SU-DHL-6 (cell line): ENCODE measurements at regions not wholly inside any gene's neighbourhood (a gene's known extent, or its start where the extent isn't known, plus 50 kb on each side); places are given as distances from the start of the nearest gene placed in this dataset.
"Not testable (repeated sequence)": the region's sequence is repeated elsewhere in the genome, so short reads cannot be mapped to it uniquely, and the experiment has no call there.

Experiments
- H2AFZ ChIP-seq: fragments of 200-600 bp; sonication (generic); 2 replicates; pipeline ENCODE4 v1.6.1; 2014; ENCODE audit warnings: low read depth, mild to moderate bottlenecking, moderate library complexity, mixed read lengths, antibody characterized with exemption, low read length; ENCODE audit not compliant: severe bottlenecking
- H3F3A ChIP-seq: fragments of 200-600 bp; shearing (Covaris generic); 2 replicates; pipeline ENCODE4 v1.6.0; 2016; ENCODE audit warnings: antibody characterized with exemption, mild to moderate bottlenecking; ENCODE audit not compliant: insufficient read depth
- H3K27ac ChIP-seq: fragments of 200-600 bp; sonication (generic); 2 replicates; pipeline ENCODE4 v1.5.1; 2016; ENCODE audit warnings: low read depth, mild to moderate bottlenecking, low read length, moderate library complexity, mixed read lengths
- H3K27me3 ChIP-seq: fragments of 200-600 bp; sonication (generic), shearing (Covaris generic); 2 replicates; pipeline ENCODE4 v1.6.0; 2014; ENCODE audit warnings: mild to moderate bottlenecking, low read length
- H3K36me3 ChIP-seq: fragments of 200-600 bp; sonication (generic); 2 replicates; pipeline ENCODE4 v1.6.1; 2014; ENCODE audit warnings: mild to moderate bottlenecking, low read length, mixed read lengths
- H3K4me2 ChIP-seq: fragments of 300-600, 200-600 bp; shearing (Covaris generic), sonication (generic); 2 replicates; pipeline ENCODE4 v1.6.0; 2014; ENCODE audit warnings: low read length, low read depth, mild to moderate bottlenecking; ENCODE audit not compliant: poor library complexity, severe bottlenecking
- H3K4me3 ChIP-seq: fragments of 200-600 bp; sonication (generic); 2 replicates; pipeline ENCODE4 v1.5.1; 2014; ENCODE audit warnings: antibody characterized with exemption, low read length, mild to moderate bottlenecking, mixed read lengths; ENCODE audit not compliant: insufficient read depth, poor library complexity, severe bottlenecking
- H3K79me2 ChIP-seq: fragments of 200-600 bp; sonication (generic); 2 replicates; pipeline ENCODE4 v1.6.1; 2014; ENCODE audit warnings: mild to moderate bottlenecking, low read length, moderate library complexity; ENCODE audit not compliant: insufficient read depth
- H3K9ac ChIP-seq: fragments of 200-600 bp; sonication (generic); 2 replicates; pipeline ENCODE4 v1.7.0; 2014; ENCODE audit warnings: mild to moderate bottlenecking, low read length
- H3K9me2 ChIP-seq: fragments of 200-600 bp; sonication (generic); replicated peaks from 2 replicates; pipeline ENCODE4 v1.6.1; 2014; ENCODE audit warnings: low read length; ENCODE audit not compliant: insufficient read depth
- H3K9me3 ChIP-seq: fragments of 200-600 bp; sonication (generic); 2 replicates; pipeline ENCODE4 v1.6.1; 2014; ENCODE audit warnings: low read length, mixed read lengths; ENCODE audit not compliant: insufficient read depth
- H4K20me1 ChIP-seq: fragments of 200-600 bp; sonication (generic); 2 replicates; pipeline ENCODE4 v1.6.1; 2014; ENCODE audit warnings: low read depth, mild to moderate bottlenecking, antibody characterized with exemption, low read length, moderate library complexity, mixed read lengths
- EZH2phosphoT487 ChIP-seq: fragments of 200-600 bp; sonication (generic), shearing (Covaris generic); conservative IDR thresholded peaks from 2 replicates; pipeline ENCODE4 v1.6.1; 2018; ENCODE audit warnings: mild to moderate bottlenecking, antibody characterized with exemption, low read length, moderate library complexity, mixed read lengths
- TF ChIP-seq, protein P1 (sequence below): fragments of 200-600 bp; sonication (generic); IDR thresholded peaks from one replicate; pipeline ENCODE4 v1.5.1; 2017; ENCODE audit warnings: antibody characterized with exemption, mild to moderate bottlenecking, low read length, moderate library complexity; ENCODE audit not compliant: insufficient read depth, poor library complexity, severe bottlenecking

DNA sequence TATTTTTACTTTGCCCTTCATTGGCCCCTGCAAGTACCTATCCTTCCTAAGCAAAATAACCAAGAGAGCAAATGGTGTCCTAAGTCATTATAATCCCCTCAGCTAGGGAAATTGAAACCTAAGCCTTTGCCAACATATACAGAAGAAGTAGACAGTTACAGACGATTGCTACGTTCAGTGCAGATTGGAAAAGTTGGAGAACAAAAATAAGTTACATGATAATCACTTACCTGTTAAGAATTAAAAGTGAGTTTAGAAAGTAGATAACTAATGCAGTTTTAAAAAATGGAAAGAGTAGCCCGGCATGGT lies 244.8 kb downstream of the MPDZ start:
- no peak overlapping the region for H3K27ac ChIP-seq
- H3K9me2 ChIP-seq, result no peaks in the 10 kb centered on the region
- H3K4me3 ChIP-seq, result no peak overlapping the region
- no peak overlapping the region for H2AFZ ChIP-seq
- no peaks in the 10 kb centered on the region for H3K9me3 ChIP-seq
- no peaks in the 10 kb centered on the region for H4K20me1 ChIP-seq
- H3K9ac ChIP-seq, result no peak overlapping the region
- H3K36me3 ChIP-seq, result no peaks in the 10 kb centered on the region
- no peak for TF ChIP-seq EZH2phosphoT487
- TF ChIP-seq, protein P1, sequence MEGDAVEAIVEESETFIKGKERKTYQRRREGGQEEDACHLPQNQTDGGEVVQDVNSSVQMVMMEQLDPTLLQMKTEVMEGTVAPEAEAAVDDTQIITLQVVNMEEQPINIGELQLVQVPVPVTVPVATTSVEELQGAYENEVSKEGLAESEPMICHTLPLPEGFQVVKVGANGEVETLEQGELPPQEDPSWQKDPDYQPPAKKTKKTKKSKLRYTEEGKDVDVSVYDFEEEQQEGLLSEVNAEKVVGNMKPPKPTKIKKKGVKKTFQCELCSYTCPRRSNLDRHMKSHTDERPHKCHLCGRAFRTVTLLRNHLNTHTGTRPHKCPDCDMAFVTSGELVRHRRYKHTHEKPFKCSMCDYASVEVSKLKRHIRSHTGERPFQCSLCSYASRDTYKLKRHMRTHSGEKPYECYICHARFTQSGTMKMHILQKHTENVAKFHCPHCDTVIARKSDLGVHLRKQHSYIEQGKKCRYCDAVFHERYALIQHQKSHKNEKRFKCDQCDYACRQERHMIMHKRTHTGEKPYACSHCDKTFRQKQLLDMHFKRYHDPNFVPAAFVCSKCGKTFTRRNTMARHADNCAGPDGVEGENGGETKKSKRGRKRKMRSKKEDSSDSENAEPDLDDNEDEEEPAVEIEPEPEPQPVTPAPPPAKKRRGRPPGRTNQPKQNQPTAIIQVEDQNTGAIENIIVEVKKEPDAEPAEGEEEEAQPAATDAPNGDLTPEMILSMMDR, result no peak
- H3K27me3 ChIP-seq, result no peaks in the 10 kb centered on the region
- no peak overlapping the region for H3K4me2 ChIP-seq
- no peaks in the 10 kb centered on the region for H3K79me2 ChIP-seq
- H3F3A ChIP-seq, result no peaks in the 10 kb centered on the region

DNA sequence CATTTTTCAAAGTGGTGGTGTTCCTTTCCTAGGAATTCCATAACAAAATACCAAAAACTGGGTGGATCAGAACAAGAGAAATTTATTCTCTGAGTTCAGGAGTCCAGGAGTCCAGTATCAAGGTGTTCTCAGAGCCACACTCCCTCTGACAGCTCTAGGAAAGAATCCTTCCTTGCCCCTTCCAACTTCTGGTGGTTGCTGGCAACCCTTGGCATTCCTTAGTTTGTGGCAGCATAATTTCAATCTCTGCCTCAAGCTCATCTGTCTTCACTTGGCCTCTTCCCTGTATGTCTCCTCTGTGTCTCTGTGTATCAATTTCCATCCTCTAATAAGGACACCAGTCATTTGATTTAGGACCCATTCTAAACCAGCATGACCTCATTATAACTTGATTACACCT lies 243.7 kb downstream of the MPDZ start:
- H3K27ac ChIP-seq, result no peak overlapping the region
- TF ChIP-seq, protein P1, result no peak
- TF ChIP-seq EZH2phosphoT487, result no peak

DNA sequence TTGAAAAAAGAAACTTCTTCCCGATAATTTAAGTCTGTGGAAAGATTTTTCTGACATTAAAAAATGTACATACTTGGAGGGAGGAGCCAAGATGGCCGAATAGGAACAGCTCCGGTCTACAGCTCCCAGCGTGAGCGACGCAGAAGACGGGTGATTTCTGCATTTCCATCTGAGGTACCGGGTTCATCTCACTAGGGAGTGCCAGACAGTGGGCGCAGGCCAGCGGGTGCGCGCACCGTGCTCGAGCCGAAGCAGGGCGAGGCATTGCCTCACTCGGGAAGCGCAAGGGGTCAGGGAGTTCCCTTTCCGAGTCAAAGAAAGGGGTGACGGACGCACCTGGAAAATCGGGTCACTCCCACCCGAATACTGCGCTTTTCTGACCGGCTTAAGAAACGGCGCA lies 241.7 kb downstream of the MPDZ start:
- not testable (repeated sequence) for H3K9me3 ChIP-seq, H3K9ac ChIP-seq

More for the DNA sequence above, 243.7 kb downstream of the MPDZ start:
- H2AFZ ChIP-seq, result no peak overlapping the region
- H3K4me2 ChIP-seq, result no peak overlapping the region
- no peaks in the 10 kb centered on the region for H3K79me2 ChIP-seq
- no peaks in the 10 kb centered on the region for H4K20me1 ChIP-seq
- H3K9me2 ChIP-seq, result no peaks in the 10 kb centered on the region
- H3F3A ChIP-seq, result no peaks in the 10 kb centered on the region
- H3K9me3 ChIP-seq, result no peaks in the 10 kb centered on the region
- H3K36me3 ChIP-seq, result no peaks in the 10 kb centered on the region
- H3K9ac ChIP-seq, result no peak overlapping the region
- H3K4me3 ChIP-seq, result no peak overlapping the region
- H3K27me3 ChIP-seq, result no peaks in the 10 kb centered on the region

DNA sequence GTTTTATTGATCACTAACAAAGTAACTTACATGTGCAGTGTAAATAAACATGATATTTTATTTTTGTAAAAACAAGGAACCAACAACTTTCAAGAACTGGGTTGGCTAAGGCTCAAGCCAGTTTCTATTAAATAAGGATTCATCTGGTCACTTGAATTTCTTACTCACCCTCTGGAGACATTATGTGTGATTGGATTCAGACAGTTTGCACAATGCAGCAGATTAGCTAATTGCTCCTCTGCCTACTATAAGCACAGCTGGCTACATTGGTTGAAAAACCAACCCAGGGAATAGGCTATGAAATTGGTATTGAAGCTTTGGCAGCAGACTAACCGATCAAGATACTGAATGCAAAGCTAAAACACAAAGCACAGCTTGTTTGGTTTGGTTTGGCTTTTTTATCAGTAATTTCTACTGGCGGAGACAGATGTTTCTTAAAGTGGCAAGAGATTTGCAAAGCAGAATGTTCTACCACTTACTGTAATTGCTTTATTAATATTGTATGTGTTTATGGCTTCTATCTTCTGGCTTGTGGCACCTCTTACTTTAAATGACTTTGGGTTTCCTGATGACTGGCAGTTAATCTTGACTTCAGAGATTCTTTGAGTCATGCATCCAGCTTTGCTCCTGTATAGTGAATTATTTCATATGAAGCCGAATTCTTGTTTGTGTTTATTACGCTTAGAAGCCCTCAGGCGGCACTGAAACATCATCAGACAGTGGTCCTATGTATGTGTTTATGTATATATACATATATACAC lies 231.5 kb downstream of the MPDZ start:
- H3K9me2 ChIP-seq, result no peaks in the 10 kb centered on the region
- H3K27me3 ChIP-seq, result no peaks in the 10 kb centered on the region
- no peaks in the 10 kb centered on the region for H4K20me1 ChIP-seq
- H3K4me2 ChIP-seq, result no peak overlapping the region
- H2AFZ ChIP-seq, result no peak overlapping the region
- H3K9ac ChIP-seq, result no peak overlapping the region
- H3K36me3 ChIP-seq, result no peaks in the 10 kb centered on the region
- no peaks in the 10 kb centered on the region for H3K9me3 ChIP-seq
- H3F3A ChIP-seq, result no peaks in the 10 kb centered on the region
- H3K79me2 ChIP-seq, result no peaks in the 10 kb centered on the region
- no peak overlapping the region for H3K4me3 ChIP-seq
- TF ChIP-seq EZH2phosphoT487, result no peak
- TF ChIP-seq, protein P1, result no peak
- no peak overlapping the region for H3K27ac ChIP-seq

More for the DNA sequence above, 241.7 kb downstream of the MPDZ start:
- not testable (repeated sequence) for H3K79me2 ChIP-seq, H3K4me2 ChIP-seq, H3K9me2 ChIP-seq, H2AFZ ChIP-seq, H3K4me3 ChIP-seq, H3K27me3 ChIP-seq, H3F3A ChIP-seq, H3K27ac ChIP-seq, H4K20me1 ChIP-seq, H3K36me3 ChIP-seq
